C4-2B (cell line): ENCODE measurements at regions not wholly inside any gene's neighbourhood (a gene's known extent, or its start where the extent isn't known, plus 50 kb on each side); places are given as distances from the start of the nearest gene placed in this dataset.

Experiments used
- H3K27ac ChIP-seq: fragments of 450-650 bp; 2 replicates; pipeline ENCODE4 v1.5.1; 2017
- CTCF ChIP-seq: fragments of 450-650 bp; conservative IDR thresholded peaks from 2 replicates; pipeline ENCODE4 v1.5.1; 2017; ENCODE audit warnings: mild to moderate bottlenecking
- ZFX ChIP-seq: fragments of 450-650 bp; IDR thresholded peaks from 2 replicates; pipeline ENCODE4 v1.6.1; 2017

GRCh38 chr4:129167640-129168260 is 71.8 kb downstream of the C4orf33 start:
- no peak overlapping the region for H3K27ac ChIP-seq
- TF ChIP-seq ZFX (no peak), CTCF (no peak)

- no peak overlapping the region for H3K27ac ChIP-seq
- TF ChIP-seq CTCF (no peak), ZFX (no peak)
These were observed 76.2 kb downstream of the C4orf33 start for GRCh38 chr4:129172181-129172580.

GRCh38 chr4:129176864-129177263 is 80.9 kb downstream of the C4orf33 start:
- no peak for TF ChIP-seq CTCF
- no peak for TF ChIP-seq ZFX
- H3K27ac ChIP-seq = no peak overlapping the region

GRCh38 chr4:129179276-129179675 is 83.3 kb downstream of the C4orf33 start:
- H3K27ac ChIP-seq = no peak overlapping the region
- TF ChIP-seq CTCF (no peak), ZFX (no peak)

GRCh38 chr4:129189630-129190029 is 93.7 kb downstream of the C4orf33 start:
- TF ChIP-seq CTCF = no peak
- TF ChIP-seq ZFX = no peak
- H3K27ac ChIP-seq = no peak overlapping the region

- no peak overlapping the region for H3K27ac ChIP-seq
- TF ChIP-seq ZFX (no peak), CTCF (no peak)
These were observed 97.6 kb downstream of the C4orf33 start for GRCh38 chr4:129193357-129194100.

GRCh38 chr4:129208481-129208880 is 112.5 kb downstream of the C4orf33 start:
- TF ChIP-seq ZFX = no peak
- TF ChIP-seq CTCF = no peak
- no peak overlapping the region for H3K27ac ChIP-seq
